ENCODE measurements at regions not wholly inside any gene's neighbourhood (a gene's known extent, or its start where the extent isn't known, plus 50 kb on each side); places are given as distances from the start of the nearest gene placed in this dataset.

DNA sequence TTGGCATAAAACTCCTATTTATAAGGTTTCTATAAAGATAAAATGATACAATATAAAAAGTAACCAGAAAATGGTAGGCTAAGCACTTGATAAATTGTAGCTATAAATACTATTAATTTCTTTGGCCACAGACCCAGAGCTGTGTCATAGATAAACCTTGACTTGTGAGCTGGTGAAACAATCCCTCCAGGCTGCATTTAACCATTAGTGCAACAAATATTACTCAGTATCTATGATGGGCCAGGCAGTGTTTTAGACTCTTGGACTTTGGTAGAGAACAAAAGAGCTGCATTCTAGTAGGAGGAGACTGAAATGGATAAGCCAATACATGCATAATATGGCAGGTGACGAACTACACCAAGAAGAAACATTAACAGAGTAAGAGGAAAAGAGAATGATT, 178.1 kb downstream of the BTG1 start:
- Mint-ChIP-seq H3K4me1 (ENCODE audit: low read depth, unreplicated experiment) (peaks cover 7% of the 10 kb centered on the region), H3K4me3 (ENCODE audit: unreplicated experiment) (no peak overlapping the region), H3K9me3 (ENCODE audit: unreplicated experiment) (peaks cover 13% of the 10 kb centered on the region), H3K27me3 (ENCODE audit: insufficient read depth, unreplicated experiment) (no peaks in the 10 kb centered on the region), H3K36me3 (ENCODE audit: insufficient read depth, unreplicated experiment) (no peaks in the 10 kb centered on the region), H3K27ac (ENCODE audit: unreplicated experiment) (no peak overlapping the region)
- CTCF ChIA-PET, result no interaction called here
- no peak for DNase-seq
- TF ChIP-seq, protein P1, sequence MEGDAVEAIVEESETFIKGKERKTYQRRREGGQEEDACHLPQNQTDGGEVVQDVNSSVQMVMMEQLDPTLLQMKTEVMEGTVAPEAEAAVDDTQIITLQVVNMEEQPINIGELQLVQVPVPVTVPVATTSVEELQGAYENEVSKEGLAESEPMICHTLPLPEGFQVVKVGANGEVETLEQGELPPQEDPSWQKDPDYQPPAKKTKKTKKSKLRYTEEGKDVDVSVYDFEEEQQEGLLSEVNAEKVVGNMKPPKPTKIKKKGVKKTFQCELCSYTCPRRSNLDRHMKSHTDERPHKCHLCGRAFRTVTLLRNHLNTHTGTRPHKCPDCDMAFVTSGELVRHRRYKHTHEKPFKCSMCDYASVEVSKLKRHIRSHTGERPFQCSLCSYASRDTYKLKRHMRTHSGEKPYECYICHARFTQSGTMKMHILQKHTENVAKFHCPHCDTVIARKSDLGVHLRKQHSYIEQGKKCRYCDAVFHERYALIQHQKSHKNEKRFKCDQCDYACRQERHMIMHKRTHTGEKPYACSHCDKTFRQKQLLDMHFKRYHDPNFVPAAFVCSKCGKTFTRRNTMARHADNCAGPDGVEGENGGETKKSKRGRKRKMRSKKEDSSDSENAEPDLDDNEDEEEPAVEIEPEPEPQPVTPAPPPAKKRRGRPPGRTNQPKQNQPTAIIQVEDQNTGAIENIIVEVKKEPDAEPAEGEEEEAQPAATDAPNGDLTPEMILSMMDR (IDR thresholded peaks at IDR 0.05; ENCODE audit: insufficient read depth in 1 of 2, low read depth in 1 of 2, low read length in 1 of 2, severe bottlenecking in 1 of 2, unreplicated experiment in 1 of 2), result no peak
- Histone ChIP-seq H3K36me3 (ENCODE audit: control insufficient read depth, insufficient read depth, low read length) (no peaks in the 10 kb centered on the region), H3K9me3 (0 out of 2 replicates have a peak, but pooled peaks cover 5% of the 10 kb centered on the region), H3K4me3 (ENCODE audit: low read depth, low read length) (no peak overlapping the region), H3K27me3 (replicated peaks; ENCODE audit: control insufficient read depth, insufficient read depth, low read length) (no peaks in the 10 kb centered on the region), H3K4me1 (peaks cover 3% of the 10 kb centered on the region; the same call in 1 of the 2 replicates)
- POLR2A ChIA-PET, result no interaction called here
- BruUV-seq (replicated peaks), result no TSS peak
- intact Hi-C loops (cut with micrococcal nuclease; ENCODE audit: unreplicated experiment), result no loop called here

DNA sequence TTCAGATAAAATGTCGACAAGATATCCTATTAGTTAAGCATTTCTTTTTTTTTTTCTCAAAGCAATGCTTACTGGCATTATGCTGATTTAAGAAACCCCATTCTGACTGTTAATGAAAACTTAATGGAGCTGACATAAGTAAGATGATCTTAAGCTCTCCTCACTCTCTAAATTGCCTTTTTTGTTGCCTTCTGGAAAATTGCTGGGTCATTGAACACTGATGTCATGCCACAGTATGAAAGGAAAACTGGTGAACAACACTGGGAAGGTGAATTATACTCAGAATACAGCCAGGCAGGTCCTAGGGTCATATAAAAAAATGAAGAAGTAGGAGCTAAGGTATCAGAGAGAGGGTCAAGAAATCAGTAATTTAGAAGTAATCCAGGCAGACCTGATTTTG, 179.9 kb downstream of the BTG1 start:
- peaks cover 3% of the 10 kb centered on the region; the same call in 1 of the 2 replicates for H3K4me1 ChIP-seq
- no peaks in the 10 kb centered on the region for H3K27me3 ChIP-seq (replicated peaks; ENCODE audit: control insufficient read depth, insufficient read depth, low read length)
- TF ChIP-seq, protein P1 (IDR thresholded peaks at IDR 0.05; ENCODE audit: insufficient read depth in 1 of 2, low read depth in 1 of 2, low read length in 1 of 2, severe bottlenecking in 1 of 2, unreplicated experiment in 1 of 2), result no peak
- no peaks in the 10 kb centered on the region for H3K27me3 Mint-ChIP-seq (ENCODE audit: insufficient read depth, unreplicated experiment)
- ChIA-PET CTCF (no interaction called here), POLR2A (no interaction called here)
- H3K4me1 Mint-ChIP-seq (ENCODE audit: low read depth, unreplicated experiment), result peaks cover 7% of the 10 kb centered on the region
- no peak overlapping the region for H3K27ac Mint-ChIP-seq (ENCODE audit: unreplicated experiment)
- no peak for DNase-seq
- no peak overlapping the region for H3K4me3 Mint-ChIP-seq (ENCODE audit: unreplicated experiment)
- no peak overlapping the region for H3K4me3 ChIP-seq (ENCODE audit: low read depth, low read length)
- H3K9me3 ChIP-seq, result 0 out of 2 replicates have a peak, but pooled peaks cover 4% of the 10 kb centered on the region
- H3K9me3 Mint-ChIP-seq (ENCODE audit: unreplicated experiment), result peaks cover 2% of the 10 kb centered on the region
- no TSS peak for BruUV-seq (replicated peaks)
- intact Hi-C loops (cut with micrococcal nuclease; ENCODE audit: unreplicated experiment), result no loop called here
- no peaks in the 10 kb centered on the region for H3K36me3 ChIP-seq (ENCODE audit: control insufficient read depth, insufficient read depth, low read length)
- H3K36me3 Mint-ChIP-seq (ENCODE audit: insufficient read depth, unreplicated experiment), result no peaks in the 10 kb centered on the region

DNA sequence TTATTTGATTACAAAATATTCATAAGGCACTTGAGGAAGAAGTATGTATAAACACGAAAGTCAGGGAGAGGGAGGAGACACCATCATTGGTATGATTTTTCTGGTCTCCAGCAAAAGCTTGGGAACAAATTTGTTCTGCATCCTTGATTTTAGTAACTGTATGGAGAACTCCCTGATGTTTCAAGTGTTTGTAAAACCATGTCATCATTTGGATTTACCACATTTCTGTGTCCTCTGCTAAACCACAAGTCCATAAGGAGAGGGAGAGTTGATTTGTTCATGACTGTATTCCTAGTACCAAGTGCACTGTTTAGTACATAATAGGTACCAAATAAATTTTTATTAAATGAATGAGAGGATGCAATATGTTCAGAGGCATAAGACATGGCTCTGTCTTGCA, 181.1 kb downstream of the BTG1 start:
- H3K36me3 Mint-ChIP-seq (ENCODE audit: insufficient read depth, unreplicated experiment), result no peaks in the 10 kb centered on the region
- H3K4me3 Mint-ChIP-seq (ENCODE audit: unreplicated experiment), result no peak overlapping the region
- H3K36me3 ChIP-seq (ENCODE audit: control insufficient read depth, insufficient read depth, low read length), result no peaks in the 10 kb centered on the region
- no peaks in the 10 kb centered on the region for H3K9me3 ChIP-seq
- no peak for DNase-seq
- peaks cover 7% of the 10 kb centered on the region for H3K4me1 Mint-ChIP-seq (ENCODE audit: low read depth, unreplicated experiment)
- no peak overlapping the region for H3K27ac Mint-ChIP-seq (ENCODE audit: unreplicated experiment)
- POLR2A ChIA-PET, result no interaction called here
- no TSS peak for BruUV-seq (replicated peaks)
- intact Hi-C loops (cut with micrococcal nuclease; ENCODE audit: unreplicated experiment), result no loop called here
- CTCF ChIA-PET, result no interaction called here
- no peak overlapping the region for H3K4me3 ChIP-seq (ENCODE audit: low read depth, low read length)
- H3K4me1 ChIP-seq, result no peaks in the 10 kb centered on the region
- H3K27me3 Mint-ChIP-seq (ENCODE audit: insufficient read depth, unreplicated experiment), result no peaks in the 10 kb centered on the region
- no peaks in the 10 kb centered on the region for H3K9me3 Mint-ChIP-seq (ENCODE audit: unreplicated experiment)
- H3K27me3 ChIP-seq (replicated peaks; ENCODE audit: control insufficient read depth, insufficient read depth, low read length), result no peaks in the 10 kb centered on the region
- TF ChIP-seq, protein P1 (IDR thresholded peaks at IDR 0.05; ENCODE audit: insufficient read depth in 1 of 2, low read depth in 1 of 2, low read length in 1 of 2, severe bottlenecking in 1 of 2, unreplicated experiment in 1 of 2), result no peak
